ENCODE measurements at regions not wholly inside any gene's neighbourhood (a gene's known extent, or its start where the extent isn't known, plus 50 kb on each side); places are given as distances from the start of the nearest gene placed in this dataset.
A peak's percentile ranks its signal among the peaks of the same experiment; 100 is the strongest.

- Histone ChIP-seq H3F3A (replicated peaks; ENCODE audit: insufficient read depth) (no peaks in the 10 kb centered on the region), H2AFZ (ENCODE audit: low read depth) (no peak overlapping the region), H3K4me2 (no peak overlapping the region), H3K36me3 (replicated peaks in 1 of 2; ENCODE audit: control insufficient read depth in 1 of 2, insufficient read depth in 2 of 2, low read length in 1 of 2) (no peaks in the 10 kb centered on the region), H3K27me3 (ENCODE audit: insufficient read depth) (no peaks in the 10 kb centered on the region), H3K9me3 (0 out of 2 replicates have a peak, but pooled peaks cover 5% of the 10 kb centered on the region), H3K4me1 (ENCODE audit: control insufficient read depth in 1 of 2, insufficient read depth in 2 of 2, low read depth in 1 of 2, low read length in 1 of 2) (no peaks in the 10 kb centered on the region; a peak in 1 of 4 replicates), H4K20me1 (ENCODE audit: insufficient read depth) (no peaks in the 10 kb centered on the region), H3K9ac (no peak overlapping the region), H3K9me2 (no peaks in the 10 kb centered on the region), H3K27ac (ENCODE audit: low read depth in 2 of 2, low read length in 1 of 2) (no peak overlapping the region), H3K79me2 (ENCODE audit: insufficient read depth) (no peaks in the 10 kb centered on the region), H3K4me3 (ENCODE audit: low read depth in 2 of 2, low read length in 1 of 2) (no peak overlapping the region)
- ChIA-PET POLR2A (no interaction called here), CTCF (interaction anchor here (1.3 kb wide), 1 partner anchor 8 kb away, joined by 4 read pairs; no protein-coding TSS in a partner anchor)
- no peak for TF ChIP-seq SIN3A (IDR thresholded peaks at IDR 0.05; ENCODE audit: borderline replicate concordance, low read depth, low read length)
- no peak for TF ChIP-seq FOSL2 (IDR thresholded peaks at IDR 0.05; ENCODE audit: borderline replicate concordance, low read depth)
- TF ChIP-seq MEF2A (IDR thresholded peaks at IDR 0.05; ENCODE audit: borderline replicate concordance, low read depth), result no peak
- no peak for DNase-seq
- 25% methylated on average over 1 of the region's 1 CpG for WGBS (ENCODE audit: low lambda C conversion rate)
Measured at GRCh38 chr17:53270936-53271335, 551.8 kb upstream of the KIF2B start.

GRCh38 chr17:53264730-53265129, 558.0 kb upstream of the KIF2B start:
- no peaks in the 10 kb centered on the region for H3K9me2 ChIP-seq
- POLR2A ChIA-PET, result no interaction called here

More at GRCh38 chr17:53264730-53265129, 558.0 kb upstream of the KIF2B start:
- no peak overlapping the region for H3K9ac ChIP-seq
- no peaks in the 10 kb centered on the region for H3F3A ChIP-seq (replicated peaks; ENCODE audit: insufficient read depth)
- no peaks in the 10 kb centered on the region for H3K79me2 ChIP-seq (ENCODE audit: insufficient read depth)
- WGBS (ENCODE audit: low lambda C conversion rate), result 22% methylated on average over 1 of the region's 1 CpG
- no peaks in the 10 kb centered on the region for H3K36me3 ChIP-seq (replicated peaks in 1 of 2; ENCODE audit: control insufficient read depth in 1 of 2, insufficient read depth in 2 of 2, low read length in 1 of 2)
- H3K27ac ChIP-seq (ENCODE audit: low read depth in 2 of 2, low read length in 1 of 2), result peak overlapping the region in 1 of 2 experiments; percentile 43; a peak in 1 of 4 replicates
- H2AFZ ChIP-seq (ENCODE audit: low read depth), result no peak overlapping the region
- no peaks in the 10 kb centered on the region for H3K27me3 ChIP-seq (ENCODE audit: insufficient read depth)
- TF ChIP-seq CHD2 (IDR thresholded peaks at IDR 0.05; ENCODE audit: low read length, partially characterized antibody) (peak; percentile 61), RCOR1 (IDR thresholded peaks at IDR 0.05; ENCODE audit: low read length) (peak; percentile 85), FOXJ3 (CRISPR knock-in tag; IDR thresholded peaks at IDR 0.05) (no peak), GATA2 (CRISPR knock-in tag; IDR thresholded peaks at IDR 0.05) (peak; percentile 20; the same call in 1 of the 2 replicates), CTCF (IDR thresholded peaks at IDR 0.05) (no peak), EP300 (IDR thresholded peaks at IDR 0.05; ENCODE audit: borderline replicate concordance in 1 of 2, low read depth in 1 of 2, low read length in 1 of 2) (0 out of 4 replicates have a peak, but pooled peaks of 1 of the 2 experiments have one; percentile 56)
- H3K4me2 ChIP-seq, result no peak overlapping the region
- CTCF ChIA-PET, result no interaction called here
- DNase-seq, result peak; percentile 11
- H3K4me1 ChIP-seq (ENCODE audit: control insufficient read depth in 1 of 2, insufficient read depth in 2 of 2, low read depth in 1 of 2, low read length in 1 of 2), result no peaks in the 10 kb centered on the region; a peak in 1 of 4 replicates
- H3K4me3 ChIP-seq (ENCODE audit: low read depth in 2 of 2, low read length in 1 of 2), result no peak overlapping the region
- H3K9me3 ChIP-seq, result 0 out of 2 replicates have a peak, but pooled peaks cover 5% of the 10 kb centered on the region
- no peaks in the 10 kb centered on the region for H4K20me1 ChIP-seq (ENCODE audit: insufficient read depth)
